GM19238 (cell line): ENCODE measurements at regions not wholly inside any gene's neighbourhood (a gene's known extent, or its start where the extent isn't known, plus 50 kb on each side); places are given as distances from the start of the nearest gene placed in this dataset.

Source experiments
- DNase-seq: peaks from one replicate; pipeline ENCODE4 v3.0.0; 2011; ENCODE audit warnings: low spot score; ENCODE audit not compliant: insufficient read length

GRCh38 chr3:28947751-28948150, 333.1 kb upstream of the RBMS3 start:
- DNase-seq: no peak

DNA sequence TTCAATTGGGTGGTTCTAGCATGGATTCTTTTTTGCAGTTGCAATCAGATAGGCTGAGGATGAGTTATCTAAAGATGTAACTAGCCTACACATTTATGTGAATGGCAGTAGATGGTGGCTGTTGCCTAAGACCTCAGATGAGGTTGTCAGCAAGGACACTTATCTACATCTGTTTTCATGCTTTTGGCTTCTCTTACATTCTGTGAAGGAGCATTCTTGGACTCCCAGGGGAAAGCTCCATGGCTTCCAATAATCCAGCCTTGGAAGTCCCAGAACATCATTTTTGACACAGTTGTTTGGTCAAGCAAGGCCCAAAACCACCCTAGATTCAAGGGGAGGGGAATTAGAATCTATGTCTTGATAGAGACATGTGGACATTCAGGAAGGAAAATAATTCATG, 332.2 kb upstream of the RBMS3 start:
- DNase-seq: no peak

DNA sequence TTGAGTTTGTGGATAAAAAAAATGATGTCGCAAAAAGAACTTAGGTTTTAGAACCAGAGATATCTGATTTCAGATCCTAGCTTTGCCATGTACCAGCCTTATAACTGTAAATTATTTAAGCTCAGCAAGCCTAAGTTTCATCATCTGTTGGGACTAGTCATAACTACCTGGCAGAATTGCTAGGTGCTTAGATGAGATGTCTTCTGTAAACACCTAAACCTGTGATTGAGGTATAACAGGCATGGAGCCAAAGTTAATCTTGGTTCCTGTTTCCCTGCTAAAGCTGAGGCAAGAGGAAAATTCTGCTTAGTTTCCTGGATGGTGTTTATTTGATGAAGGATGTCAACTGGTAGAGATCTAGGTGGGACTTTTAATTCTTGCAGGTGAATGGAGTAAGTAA, 331.3 kb upstream of the RBMS3 start:
- DNase-seq: no peak

DNA sequence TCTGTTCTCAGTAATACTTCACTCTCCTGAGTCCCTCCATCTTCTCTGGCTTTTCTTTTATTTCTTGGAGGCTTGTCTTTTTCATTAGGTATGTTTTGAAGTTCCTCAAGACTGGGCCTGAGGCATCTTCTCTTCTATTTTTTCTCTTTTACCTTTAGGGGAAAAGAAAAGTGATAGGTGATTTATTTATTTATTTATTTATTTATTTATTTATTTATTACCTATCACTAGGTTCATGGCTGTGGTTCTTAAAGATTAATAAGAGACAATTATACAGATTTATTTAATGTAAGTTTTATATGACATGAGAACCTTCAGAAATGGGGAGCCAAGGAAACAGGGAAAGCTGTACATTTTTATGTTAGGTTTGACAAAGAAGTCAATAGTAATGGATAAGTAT, 330.3 kb upstream of the RBMS3 start:
- DNase-seq: no peak

- DNase-seq: no peak
These were observed 328.9 kb upstream of the RBMS3 start for GRCh38 chr3:28951772-28952556.

GRCh38 chr3:28958656-28959055, 322.2 kb upstream of the RBMS3 start:
- DNase-seq: no peak

DNA sequence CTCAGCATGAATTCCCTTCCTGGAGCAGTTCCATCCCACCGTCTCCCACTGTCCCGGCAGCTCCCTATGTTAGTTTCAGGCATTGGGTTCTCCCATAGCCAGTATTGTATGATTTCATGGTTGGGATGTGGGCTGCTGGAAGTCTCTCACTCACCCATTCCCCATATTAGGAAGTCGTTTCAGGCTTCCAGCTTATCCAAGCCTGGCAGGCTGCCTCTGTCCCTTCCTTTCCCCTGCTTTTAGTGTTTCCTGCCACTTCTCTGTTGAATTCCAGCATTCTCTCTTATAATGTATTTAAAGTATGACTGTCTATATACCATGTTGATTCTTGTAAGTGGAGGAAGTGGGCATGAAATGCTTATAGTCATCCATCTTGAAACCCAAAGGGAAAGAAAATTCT, 309.7 kb upstream of the RBMS3 start:
- no peak for DNase-seq

GRCh38 chr3:28972921-28973320, 307.9 kb upstream of the RBMS3 start:
- DNase-seq: no peak

GRCh38 chr3:28973609-28974008, 307.3 kb upstream of the RBMS3 start:
- no peak for DNase-seq

GRCh38 chr3:28978092-28978491, 302.8 kb upstream of the RBMS3 start:
- no peak for DNase-seq

DNA sequence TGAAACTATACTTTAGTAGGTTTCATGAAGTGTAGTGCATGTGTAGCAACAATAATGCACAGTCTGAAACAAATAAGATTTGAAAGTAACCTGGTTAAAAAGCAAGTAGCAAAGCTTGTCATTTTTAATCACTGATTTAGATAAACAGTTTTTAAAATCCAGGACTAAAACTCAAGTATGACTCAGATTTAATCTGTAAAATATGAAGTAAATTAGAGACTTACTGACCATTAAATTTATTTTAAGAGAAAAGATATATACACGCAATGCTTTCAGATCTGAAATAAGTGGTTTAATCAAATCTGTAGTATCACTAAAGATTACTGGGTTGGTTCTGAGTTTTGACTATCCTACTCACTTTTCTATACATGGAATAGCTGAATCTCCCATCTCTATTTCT, 300.7 kb upstream of the RBMS3 start:
- no peak for DNase-seq

DNA sequence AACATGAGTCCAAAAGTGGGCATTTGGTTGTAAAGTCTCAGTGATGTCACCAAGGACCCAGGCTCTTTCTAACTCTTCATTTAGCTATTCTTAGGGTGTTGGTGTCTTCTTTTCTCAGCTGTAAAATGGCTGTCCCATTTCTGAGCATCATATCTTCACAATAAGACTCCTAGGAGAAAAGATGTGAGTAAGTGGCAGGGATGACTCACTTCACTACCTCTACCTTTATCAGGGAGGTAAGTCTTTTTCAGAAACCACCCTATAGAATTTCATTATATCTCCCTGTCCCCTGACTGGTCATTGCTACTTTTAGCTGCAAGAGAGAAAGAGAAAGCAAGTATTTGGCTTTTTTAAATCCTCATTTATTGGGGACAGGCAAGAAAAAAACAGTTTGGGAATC, 300.2 kb upstream of the RBMS3 start:
- no peak for DNase-seq

GRCh38 chr3:28982906-28983305, 298.0 kb upstream of the RBMS3 start:
- no peak for DNase-seq

DNA sequence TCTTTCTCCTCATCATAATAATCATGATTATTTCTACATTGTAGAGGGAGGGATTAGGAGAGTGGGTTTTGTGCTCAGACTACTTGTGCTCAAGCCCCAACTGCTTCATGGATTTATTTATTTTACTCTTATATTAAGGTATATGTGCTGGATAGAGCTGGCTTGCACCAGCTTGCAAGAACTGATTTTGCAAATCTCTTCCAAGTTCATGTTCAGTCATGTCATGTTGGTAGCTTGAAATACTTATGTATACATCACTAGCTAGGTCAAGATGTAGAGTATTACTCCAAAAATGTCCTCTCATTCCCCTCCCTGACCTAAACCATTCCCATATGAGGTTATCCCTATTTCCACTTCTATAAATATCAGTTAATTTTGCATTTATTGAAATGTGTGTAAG, 293.9 kb upstream of the RBMS3 start:
- no peak for DNase-seq

DNA sequence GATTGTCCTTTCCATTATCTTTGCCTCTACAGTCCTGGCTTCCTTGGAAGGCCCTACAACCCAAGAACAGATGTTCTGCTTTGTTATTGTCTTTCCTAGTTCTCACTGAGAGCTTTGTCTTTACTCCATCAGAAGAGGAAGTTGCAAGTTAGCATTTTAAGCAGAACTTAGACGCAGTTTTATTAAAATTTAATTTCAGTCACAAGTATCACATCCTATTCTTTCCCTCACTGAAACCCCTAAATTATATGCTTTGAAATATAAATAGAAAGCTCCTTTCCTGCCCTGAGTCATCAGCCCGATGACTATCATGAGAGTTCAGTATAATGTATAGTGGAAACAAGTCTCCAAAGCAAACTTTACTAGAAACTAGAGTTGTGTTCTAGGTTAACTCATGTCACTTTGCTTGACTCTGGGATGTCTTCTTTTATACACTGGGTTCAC, 291.2 kb upstream of the RBMS3 start:
- DNase-seq: no peak

DNA sequence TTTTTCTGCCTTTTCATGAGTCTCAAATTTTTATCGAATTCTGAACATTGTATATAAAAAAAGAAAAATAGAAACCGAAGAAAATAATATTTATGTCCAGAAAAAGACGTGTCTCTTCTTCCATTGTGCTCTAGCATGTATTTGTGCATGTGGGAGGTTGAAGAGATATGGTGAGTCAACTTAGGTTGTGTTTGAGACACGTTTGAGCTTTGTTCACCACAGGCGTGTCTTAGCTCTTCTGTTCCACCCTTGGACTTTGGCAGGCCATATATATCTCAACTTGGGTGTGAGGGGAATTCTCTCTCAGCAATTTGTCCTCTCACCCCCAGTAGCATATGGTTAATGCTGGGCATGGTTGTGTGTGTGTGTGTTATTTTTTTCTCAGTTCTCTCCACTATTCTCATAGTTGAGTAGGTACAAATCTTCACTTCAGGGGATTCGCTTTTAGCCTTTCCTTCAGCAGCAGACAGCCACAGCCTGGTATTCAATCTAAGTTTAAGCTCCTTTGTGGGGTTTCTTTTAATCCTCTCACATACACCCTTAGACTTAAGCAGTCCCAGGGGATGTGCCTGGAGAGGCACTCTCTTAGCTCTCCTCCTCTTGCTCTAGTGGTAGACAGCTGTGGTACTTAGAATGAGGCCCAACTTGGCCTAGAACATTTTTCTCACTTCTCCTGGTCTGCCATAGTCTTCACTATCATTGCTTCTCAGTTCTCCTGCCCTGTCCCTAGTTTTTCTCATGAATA, 286.5 kb upstream of the RBMS3 start:
- no peak for DNase-seq

DNA sequence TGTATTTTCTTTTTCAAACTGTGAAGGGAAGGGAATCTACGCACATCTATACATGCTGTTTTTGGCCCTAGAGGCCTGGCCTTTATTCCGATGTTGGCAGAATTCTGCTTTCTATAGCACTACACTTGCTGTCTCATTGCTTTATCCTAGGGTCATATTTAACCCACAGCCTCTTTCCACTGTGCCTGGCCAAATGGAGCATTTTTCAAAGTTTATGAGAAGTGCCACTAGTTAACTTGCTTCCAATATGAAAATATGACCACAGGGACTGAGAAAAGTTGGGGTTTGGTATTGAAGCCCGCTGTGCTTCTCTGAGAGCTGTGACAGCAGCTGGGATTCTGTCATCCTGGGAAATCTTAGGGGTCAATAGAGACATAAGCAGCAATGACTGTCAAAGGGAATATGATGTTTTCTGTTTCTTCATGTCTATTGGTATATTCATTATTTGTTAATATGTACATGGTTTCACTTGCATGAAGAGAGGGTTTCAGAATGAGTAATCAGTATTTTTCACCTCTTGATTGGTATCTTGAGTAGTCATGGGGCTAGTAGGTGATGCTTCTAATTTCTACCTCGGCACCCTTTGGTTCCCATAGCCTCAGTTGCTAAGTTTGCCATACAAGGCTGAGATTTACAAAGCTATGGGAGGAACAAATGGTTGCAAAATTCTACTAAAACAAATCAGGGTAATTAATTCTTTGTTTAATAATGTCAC, 275.8 kb upstream of the RBMS3 start:
- DNase-seq: no peak

- no peak for DNase-seq
These were observed 275.0 kb upstream of the RBMS3 start for GRCh38 chr3:29005862-29006261.

DNA sequence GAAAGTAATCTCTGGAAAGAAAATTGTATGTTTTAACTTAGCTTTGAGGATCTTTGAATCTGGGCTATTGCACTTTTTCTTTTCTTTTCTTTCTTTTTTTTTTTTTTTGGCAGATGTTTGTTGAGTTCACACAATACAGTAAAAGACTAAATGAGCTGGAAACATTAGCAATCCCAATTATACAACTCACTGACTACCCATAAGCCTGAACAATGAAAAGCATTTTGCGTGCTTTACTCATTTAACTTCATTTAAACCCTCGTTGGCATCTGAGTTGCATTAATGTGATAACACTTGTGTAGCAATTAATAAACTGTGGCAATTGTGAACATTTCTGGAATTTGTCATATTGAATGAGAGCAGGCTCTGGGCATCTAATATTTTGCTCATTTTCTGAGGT, 269.4 kb upstream of the RBMS3 start:
- DNase-seq: no peak

DNA sequence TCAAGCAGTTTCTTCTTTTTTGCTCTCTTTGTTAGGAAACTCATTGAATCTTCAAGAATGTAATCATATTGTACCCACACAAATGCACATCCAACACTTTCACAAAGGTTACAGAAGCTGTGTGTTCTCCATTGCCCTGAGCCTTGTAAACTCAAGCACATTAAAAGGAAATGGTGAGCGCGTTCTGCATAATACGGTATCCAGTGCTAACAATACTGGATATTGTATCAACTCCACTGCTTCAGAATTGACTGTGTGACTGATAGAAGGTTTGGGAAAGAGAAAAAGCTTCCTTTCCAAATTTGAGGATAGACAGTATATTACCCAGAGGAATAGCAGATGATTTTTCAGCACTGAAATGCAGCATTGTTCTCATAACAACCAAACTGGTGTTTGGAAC, 268.9 kb upstream of the RBMS3 start:
- DNase-seq: no peak

- no peak for DNase-seq
These were observed 257.9 kb upstream of the RBMS3 start for GRCh38 chr3:29022976-29023375.

- no peak for DNase-seq
These were observed 254.6 kb upstream of the RBMS3 start for GRCh38 chr3:29026286-29026685.
